ENCODE measurements at regions not wholly inside any gene's neighbourhood (a gene's known extent, or its start where the extent isn't known, plus 50 kb on each side); places are given as distances from the start of the nearest gene placed in this dataset.

DNA sequence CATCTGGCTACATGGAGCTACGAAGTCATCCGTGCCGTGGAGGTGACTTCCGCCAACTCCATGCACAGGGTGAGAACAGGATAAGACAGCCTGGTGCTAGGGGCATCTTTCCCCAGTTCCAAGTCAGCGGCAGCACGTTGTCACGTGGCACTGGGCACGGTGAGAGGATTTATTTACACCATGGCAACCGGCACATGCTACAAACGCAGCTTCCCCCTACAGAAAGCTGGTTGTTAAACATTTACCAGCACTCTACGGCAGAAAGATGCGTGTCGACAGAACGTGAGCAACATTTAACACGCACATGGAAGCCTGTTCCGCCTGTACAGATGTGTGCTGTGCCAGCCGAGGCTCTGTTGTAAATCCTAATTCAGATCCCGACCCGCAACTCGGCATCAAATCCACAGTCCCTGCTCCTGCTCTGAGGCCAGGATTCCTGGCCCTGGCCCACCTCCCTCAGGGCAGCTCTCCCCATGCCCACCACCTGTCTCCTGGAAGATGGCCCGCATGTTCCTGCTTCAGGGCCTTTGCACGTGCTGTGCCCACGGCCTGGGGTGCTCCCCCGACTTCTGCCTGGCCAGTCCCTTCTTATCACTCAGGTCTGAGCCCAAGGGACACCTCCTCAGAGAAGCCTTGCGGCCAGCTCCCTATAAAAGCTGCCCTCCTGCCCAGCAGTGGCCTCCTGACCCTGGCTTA is 114.1 kb downstream of the RFLNA start:
- Histone ChIP-seq H3K27me3 (ENCODE audit: control insufficient read depth in 2 of 2, insufficient read depth in 2 of 2, low read length in 2 of 2) (no peaks in the 10 kb centered on the region), H3K4me3 (ENCODE audit: low read length in 2 of 2) (no peak overlapping the region), H3K36me3 (ENCODE audit: control insufficient read depth in 2 of 2, insufficient read depth in 2 of 2, low read length in 2 of 2) (peaks cover 16 to 17% of the 10 kb centered on the region in 2 donors), H3K4me1 (ENCODE audit: control insufficient read depth in 2 of 2, insufficient read depth in 2 of 2, low read length in 2 of 2) (peaks cover 10 to 11% of the 10 kb centered on the region in 2 donors), H3K9me3 (ENCODE audit: control insufficient read depth in 2 of 2, low read length in 2 of 2) (no peaks in the 10 kb centered on the region), H3K9ac (ENCODE audit: low read depth in 1 of 2, low read length in 2 of 2) (no peak overlapping the region), H3K27ac (ENCODE audit: low read depth in 2 of 2, low read length in 2 of 2) (peak overlapping the region in 1 of 2 donors; percentile 28)

DNA sequence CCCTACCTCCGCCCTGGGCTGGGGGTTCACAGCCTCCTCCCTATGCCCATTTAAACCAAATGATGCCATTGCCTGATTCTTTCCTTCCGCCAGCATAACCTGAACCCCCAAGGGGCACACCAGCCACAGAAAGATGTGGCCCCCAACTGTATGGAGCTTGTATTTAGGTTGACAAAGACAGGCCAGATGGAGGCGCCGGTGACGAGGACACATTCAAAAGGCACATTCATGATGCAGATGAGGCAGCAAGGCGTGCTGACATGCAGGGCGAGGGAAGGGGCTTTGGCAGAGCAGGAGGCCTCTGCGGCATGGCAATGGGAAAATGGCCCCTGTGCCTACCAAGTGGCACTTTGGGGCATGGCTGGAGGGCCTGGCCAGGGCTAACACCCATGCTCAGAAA is 112.2 kb downstream of the RFLNA start:
- Histone ChIP-seq H3K4me1 (ENCODE audit: control insufficient read depth in 2 of 2, insufficient read depth in 2 of 2, low read length in 2 of 2) (peaks cover 10% of the 10 kb centered on the region in 2 donors), H3K4me3 (ENCODE audit: low read length in 2 of 2) (no peak overlapping the region), H3K9me3 (ENCODE audit: control insufficient read depth in 2 of 2, low read length in 2 of 2) (no peaks in the 10 kb centered on the region), H3K27ac (ENCODE audit: low read depth in 2 of 2, low read length in 2 of 2) (no peak overlapping the region), H3K36me3 (ENCODE audit: control insufficient read depth in 2 of 2, insufficient read depth in 2 of 2, low read length in 2 of 2) (peaks cover 10 to 16% of the 10 kb centered on the region in 2 donors), H3K9ac (ENCODE audit: low read depth in 1 of 2, low read length in 2 of 2) (no peak overlapping the region), H3K27me3 (ENCODE audit: control insufficient read depth in 2 of 2, insufficient read depth in 2 of 2, low read length in 2 of 2) (no peaks in the 10 kb centered on the region)

DNA sequence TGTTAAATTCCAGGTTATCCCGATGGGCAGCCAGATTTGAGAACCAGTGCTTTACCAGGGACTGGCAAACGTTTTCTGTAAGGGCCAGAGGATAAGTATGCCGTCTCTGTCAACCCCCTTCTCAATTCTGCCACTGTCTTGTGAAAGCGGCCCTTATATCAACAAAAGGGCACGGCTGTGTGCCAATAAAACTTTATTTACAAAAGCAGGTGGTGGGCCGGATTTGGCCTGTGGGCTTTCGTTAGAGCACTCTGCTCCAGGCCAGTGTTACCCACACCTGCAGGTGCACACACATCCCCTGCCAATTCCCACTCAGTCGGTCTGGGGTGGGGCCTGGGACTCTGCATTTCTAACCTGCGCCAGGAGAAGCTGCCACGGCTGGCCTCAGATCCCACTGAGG is 111.2 kb downstream of the RFLNA start:
- Histone ChIP-seq H3K4me3 (ENCODE audit: low read length in 2 of 2) (no peak overlapping the region), H3K4me1 (ENCODE audit: control insufficient read depth in 2 of 2, insufficient read depth in 2 of 2, low read length in 2 of 2) (peaks cover 10% of the 10 kb centered on the region in 2 donors), H3K27me3 (ENCODE audit: control insufficient read depth in 2 of 2, insufficient read depth in 2 of 2, low read length in 2 of 2) (no peaks in the 10 kb centered on the region), H3K27ac (ENCODE audit: low read depth in 2 of 2, low read length in 2 of 2) (no peak overlapping the region), H3K9me3 (ENCODE audit: control insufficient read depth in 2 of 2, low read length in 2 of 2) (no peaks in the 10 kb centered on the region), H3K36me3 (ENCODE audit: control insufficient read depth in 2 of 2, insufficient read depth in 2 of 2, low read length in 2 of 2) (peaks cover 10 to 16% of the 10 kb centered on the region in 2 donors), H3K9ac (ENCODE audit: low read depth in 1 of 2, low read length in 2 of 2) (no peak overlapping the region)

DNA sequence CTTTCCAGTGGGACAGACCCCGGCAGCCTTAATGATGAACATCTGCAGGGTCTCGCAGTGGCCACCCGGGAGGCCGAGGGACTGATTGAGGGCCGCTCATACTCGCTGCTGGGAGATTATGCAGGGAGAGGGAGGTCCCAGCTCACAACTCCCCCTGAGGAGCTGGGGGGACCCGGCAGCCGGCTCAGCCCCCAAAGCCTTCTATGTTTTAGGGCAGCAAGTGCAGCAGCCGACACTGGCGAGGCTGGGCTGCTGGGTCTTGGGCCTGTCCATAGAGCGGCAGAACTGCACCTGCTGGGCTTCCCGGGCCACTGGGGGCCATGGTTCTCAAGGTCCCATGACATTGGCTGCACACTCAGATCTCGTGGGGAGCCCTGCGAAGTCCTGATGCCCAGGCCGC is 110.7 kb downstream of the RFLNA start:
- peaks cover 11 to 19% of the 10 kb centered on the region in 2 donors for H3K36me3 ChIP-seq (ENCODE audit: control insufficient read depth in 2 of 2, insufficient read depth in 2 of 2, low read length in 2 of 2)
- H3K9me3 ChIP-seq (ENCODE audit: control insufficient read depth in 2 of 2, low read length in 2 of 2): no peaks in the 10 kb centered on the region
- no peak overlapping the region for H3K4me3 ChIP-seq (ENCODE audit: low read length in 2 of 2)
- no peak overlapping the region for H3K27ac ChIP-seq (ENCODE audit: low read depth in 2 of 2, low read length in 2 of 2)
- H3K4me1 ChIP-seq (ENCODE audit: control insufficient read depth in 2 of 2, insufficient read depth in 2 of 2, low read length in 2 of 2): peaks cover 9 to 10% of the 10 kb centered on the region in 2 donors
- no peaks in the 10 kb centered on the region for H3K27me3 ChIP-seq (ENCODE audit: control insufficient read depth in 2 of 2, insufficient read depth in 2 of 2, low read length in 2 of 2)
- H3K9ac ChIP-seq (ENCODE audit: low read depth in 1 of 2, low read length in 2 of 2): no peak overlapping the region

DNA sequence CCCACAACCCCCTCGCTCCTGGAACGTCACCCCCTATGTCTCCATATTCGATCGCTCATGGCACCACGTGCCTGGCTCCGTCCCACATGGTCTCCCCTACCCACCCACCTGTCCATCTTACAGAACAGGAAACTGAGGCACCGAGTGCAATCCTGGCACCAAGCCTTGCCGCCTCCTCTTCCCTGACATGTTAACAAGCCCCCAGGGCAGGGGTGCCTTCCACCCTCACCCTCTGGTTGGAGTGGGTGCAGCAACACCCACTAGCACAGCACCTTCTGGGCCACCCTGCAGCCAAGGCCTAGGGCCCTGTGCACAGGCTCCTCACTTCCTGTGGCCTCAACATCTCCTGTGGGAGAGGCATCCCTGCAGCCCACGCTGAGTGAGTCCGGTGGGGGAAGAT is 110.3 kb downstream of the RFLNA start:
- no peak overlapping the region for H3K4me3 ChIP-seq (ENCODE audit: low read length in 2 of 2)
- H3K9me3 ChIP-seq (ENCODE audit: control insufficient read depth in 2 of 2, low read length in 2 of 2): no peaks in the 10 kb centered on the region
- peaks cover 5 to 9% of the 10 kb centered on the region in 2 donors for H3K4me1 ChIP-seq (ENCODE audit: control insufficient read depth in 2 of 2, insufficient read depth in 2 of 2, low read length in 2 of 2)
- H3K27me3 ChIP-seq (ENCODE audit: control insufficient read depth in 2 of 2, insufficient read depth in 2 of 2, low read length in 2 of 2): no peaks in the 10 kb centered on the region
- H3K27ac ChIP-seq (ENCODE audit: low read depth in 2 of 2, low read length in 2 of 2): no peak overlapping the region
- H3K36me3 ChIP-seq (ENCODE audit: control insufficient read depth in 2 of 2, insufficient read depth in 2 of 2, low read length in 2 of 2): peaks cover 16 to 23% of the 10 kb centered on the region in 2 donors
- no peak overlapping the region for H3K9ac ChIP-seq (ENCODE audit: low read depth in 1 of 2, low read length in 2 of 2)

DNA sequence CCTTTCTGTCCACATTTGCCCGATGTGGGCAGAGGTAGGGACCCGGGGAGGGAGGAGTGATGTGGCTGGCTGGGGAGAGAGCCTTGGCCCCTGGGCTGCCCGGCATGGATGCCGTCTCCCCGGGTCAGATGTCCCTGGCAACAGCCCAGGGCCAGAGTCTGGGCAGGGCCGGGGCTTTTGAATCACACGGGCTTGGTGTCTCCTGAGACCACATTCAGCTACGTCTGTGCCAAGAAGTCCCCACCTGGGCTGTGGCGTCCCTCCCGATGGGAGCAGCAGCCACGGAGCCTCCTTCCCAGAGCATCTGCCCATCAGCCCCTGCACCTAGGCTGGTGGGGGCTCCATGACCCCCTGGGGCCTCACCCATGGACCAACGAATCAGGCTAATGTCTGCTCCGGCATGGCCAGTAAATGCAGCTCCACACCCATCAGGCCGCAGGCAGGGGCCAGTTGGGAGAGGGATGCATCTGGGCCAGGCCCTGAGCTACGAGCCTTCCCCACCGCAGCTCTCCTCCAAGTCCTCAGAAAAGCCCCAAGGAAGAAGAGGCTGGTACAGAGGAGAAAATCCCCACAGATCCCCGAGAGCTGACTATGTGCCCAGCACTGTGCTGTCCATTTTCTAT is 109.4 kb downstream of the RFLNA start:
- no peak overlapping the region for H3K27ac ChIP-seq (ENCODE audit: low read depth in 2 of 2, low read length in 2 of 2)
- no peaks in the 10 kb centered on the region for H3K27me3 ChIP-seq (ENCODE audit: control insufficient read depth in 2 of 2, insufficient read depth in 2 of 2, low read length in 2 of 2)
- H3K4me3 ChIP-seq (ENCODE audit: low read length in 2 of 2): no peak overlapping the region
- H3K4me1 ChIP-seq (ENCODE audit: control insufficient read depth in 2 of 2, insufficient read depth in 2 of 2, low read length in 2 of 2): peaks cover 4 to 6% of the 10 kb centered on the region in 2 donors
- peaks cover 18 to 25% of the 10 kb centered on the region in 2 donors for H3K36me3 ChIP-seq (ENCODE audit: control insufficient read depth in 2 of 2, insufficient read depth in 2 of 2, low read length in 2 of 2)
- H3K9ac ChIP-seq (ENCODE audit: low read depth in 1 of 2, low read length in 2 of 2): no peak overlapping the region
- no peaks in the 10 kb centered on the region for H3K9me3 ChIP-seq (ENCODE audit: control insufficient read depth in 2 of 2, low read length in 2 of 2)

DNA sequence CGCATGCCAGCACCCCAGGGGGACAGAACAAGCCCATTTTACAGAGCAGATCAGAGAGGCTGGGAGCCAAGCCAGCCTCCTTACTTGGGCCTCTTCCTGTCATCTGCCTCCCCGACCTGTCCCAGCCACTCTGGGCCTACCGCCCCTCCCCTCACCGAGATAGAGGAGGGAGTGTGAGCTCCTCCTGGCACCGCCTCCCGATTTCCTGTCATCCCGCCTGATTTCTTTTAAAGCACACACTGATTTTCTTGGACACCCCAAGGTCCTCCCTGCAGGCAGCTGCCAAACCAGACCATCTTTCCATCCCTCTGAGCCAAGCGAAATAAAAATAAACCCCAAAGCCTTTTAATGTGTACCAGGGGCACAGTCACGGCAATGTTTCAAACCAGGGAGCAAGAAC is 108.4 kb downstream of the RFLNA start:
- no peaks in the 10 kb centered on the region for H3K27me3 ChIP-seq (ENCODE audit: control insufficient read depth in 2 of 2, insufficient read depth in 2 of 2, low read length in 2 of 2)
- H3K4me3 ChIP-seq (ENCODE audit: low read length in 2 of 2): no peak overlapping the region
- no peaks in the 10 kb centered on the region for H3K9me3 ChIP-seq (ENCODE audit: control insufficient read depth in 2 of 2, low read length in 2 of 2)
- H3K36me3 ChIP-seq (ENCODE audit: control insufficient read depth in 2 of 2, insufficient read depth in 2 of 2, low read length in 2 of 2): peaks cover 20 to 24% of the 10 kb centered on the region in 2 donors
- H3K27ac ChIP-seq (ENCODE audit: low read depth in 2 of 2, low read length in 2 of 2): peak overlapping the region in 1 of 2 donors; percentile 16
- H3K4me1 ChIP-seq (ENCODE audit: control insufficient read depth in 2 of 2, insufficient read depth in 2 of 2, low read length in 2 of 2): peaks cover 0 to 4% of the 10 kb centered on the region in 2 donors
- no peak overlapping the region for H3K9ac ChIP-seq (ENCODE audit: low read depth in 1 of 2, low read length in 2 of 2)

DNA sequence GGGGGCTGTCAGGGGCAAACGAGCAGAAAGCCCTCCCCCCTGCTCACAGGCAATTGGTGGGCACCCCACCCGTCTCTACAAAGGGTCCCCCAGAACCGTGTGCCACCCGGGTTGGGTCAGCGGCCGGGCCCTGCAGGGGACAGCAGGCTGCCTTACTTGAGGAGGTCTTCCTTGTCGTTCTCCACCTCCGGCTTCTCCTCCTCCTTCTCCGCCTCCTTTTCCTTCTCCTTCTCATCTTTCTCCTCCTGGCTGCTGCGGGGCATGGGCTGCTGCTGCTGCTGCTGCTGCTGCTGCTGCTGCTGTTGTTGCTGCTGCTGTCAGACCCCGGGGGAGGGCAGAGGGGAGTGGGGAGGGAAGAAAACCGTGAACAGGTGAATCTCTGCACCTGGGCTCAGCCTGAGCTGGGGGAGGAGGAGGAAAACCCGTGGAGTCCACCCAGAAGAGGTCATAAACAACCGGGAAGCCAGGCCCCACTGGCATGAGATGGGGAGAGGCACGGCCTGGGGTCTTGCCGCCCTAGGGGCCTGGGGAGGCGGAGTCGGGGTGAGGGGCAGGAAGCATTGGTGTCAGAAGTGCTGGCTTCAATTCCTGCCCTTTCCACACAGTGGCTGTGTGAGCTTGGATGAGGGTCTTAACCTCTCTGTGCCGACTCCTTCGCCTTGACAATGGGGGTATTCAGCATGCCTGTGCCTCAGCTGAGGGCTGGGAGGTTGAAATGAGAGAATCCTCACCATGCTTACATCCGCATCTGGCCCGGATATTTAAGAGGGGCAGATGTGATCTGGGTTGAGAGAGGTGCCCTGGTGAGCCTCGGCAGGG is 107.6 kb downstream of the RFLNA start:
- no peaks in the 10 kb centered on the region for H3K9me3 ChIP-seq (ENCODE audit: control insufficient read depth in 2 of 2, low read length in 2 of 2)
- no peak overlapping the region for H3K9ac ChIP-seq (ENCODE audit: low read depth in 1 of 2, low read length in 2 of 2)
- peaks cover 25 to 26% of the 10 kb centered on the region in 2 donors for H3K36me3 ChIP-seq (ENCODE audit: control insufficient read depth in 2 of 2, insufficient read depth in 2 of 2, low read length in 2 of 2)
- no peak overlapping the region for H3K4me3 ChIP-seq (ENCODE audit: low read length in 2 of 2)
- H3K27ac ChIP-seq (ENCODE audit: low read depth in 2 of 2, low read length in 2 of 2): peak overlapping the region in 1 of 2 donors; percentile 16
- H3K27me3 ChIP-seq (ENCODE audit: control insufficient read depth in 2 of 2, insufficient read depth in 2 of 2, low read length in 2 of 2): no peaks in the 10 kb centered on the region
- peaks cover 4 to 11% of the 10 kb centered on the region in 2 donors for H3K4me1 ChIP-seq (ENCODE audit: control insufficient read depth in 2 of 2, insufficient read depth in 2 of 2, low read length in 2 of 2)

DNA sequence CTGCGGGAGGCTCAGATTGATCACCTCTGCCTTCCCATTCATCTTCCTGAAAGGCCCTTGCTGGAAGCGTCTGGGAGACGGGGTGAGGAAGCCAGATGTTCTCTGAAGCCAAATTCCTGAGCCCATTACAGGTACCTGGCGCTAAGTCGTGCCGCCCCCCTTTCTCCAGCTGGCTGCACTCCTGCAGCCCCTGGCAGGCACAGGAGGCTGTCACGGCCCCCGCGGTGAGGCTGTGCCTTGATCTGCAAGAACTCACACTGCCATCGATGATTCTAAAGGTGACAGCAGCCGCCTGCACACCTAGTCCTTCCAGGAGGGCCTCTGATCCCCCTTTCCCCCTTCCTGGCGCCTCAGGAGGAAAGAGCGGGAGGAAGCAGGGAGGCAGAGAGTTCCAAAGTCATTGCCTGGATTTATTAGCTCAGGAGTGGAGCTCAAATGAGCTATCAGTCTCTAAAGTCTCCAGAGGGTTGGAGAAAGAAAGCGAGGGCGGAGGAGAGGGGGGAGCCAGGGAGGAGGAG is 106.9 kb downstream of the RFLNA start:
- Histone ChIP-seq H3K4me1 (ENCODE audit: control insufficient read depth in 2 of 2, insufficient read depth in 2 of 2, low read length in 2 of 2) (peaks cover 10 to 18% of the 10 kb centered on the region in 2 donors), H3K4me3 (ENCODE audit: low read length in 2 of 2) (no peak overlapping the region), H3K36me3 (ENCODE audit: control insufficient read depth in 2 of 2, insufficient read depth in 2 of 2, low read length in 2 of 2) (peaks cover 19 to 21% of the 10 kb centered on the region in 2 donors), H3K9ac (ENCODE audit: low read depth in 1 of 2, low read length in 2 of 2) (no peak overlapping the region), H3K27me3 (ENCODE audit: control insufficient read depth in 2 of 2, insufficient read depth in 2 of 2, low read length in 2 of 2) (no peaks in the 10 kb centered on the region), H3K27ac (ENCODE audit: low read depth in 2 of 2, low read length in 2 of 2) (no peak overlapping the region), H3K9me3 (ENCODE audit: control insufficient read depth in 2 of 2, low read length in 2 of 2) (no peaks in the 10 kb centered on the region)

DNA sequence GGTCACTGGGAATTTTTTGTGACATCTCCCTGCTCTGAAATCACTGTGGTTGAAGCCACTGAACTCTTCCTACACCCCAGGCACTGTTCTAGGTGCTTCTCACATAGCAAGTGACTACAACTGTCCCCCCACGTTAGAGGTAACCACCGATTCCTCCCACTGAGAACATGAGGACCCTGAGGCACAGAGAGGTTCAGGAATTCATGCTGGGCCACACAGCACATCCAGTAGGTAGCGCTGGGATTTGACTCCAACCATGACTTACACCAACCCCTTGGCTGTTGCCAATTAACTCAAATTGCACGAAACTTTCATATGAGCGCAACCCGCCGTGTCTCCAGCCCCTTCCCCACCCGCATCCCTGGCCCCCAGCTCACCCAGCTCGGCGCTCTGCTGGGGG is 105.2 kb downstream of the RFLNA start:
- Histone ChIP-seq H3K36me3 (ENCODE audit: control insufficient read depth in 2 of 2, insufficient read depth in 2 of 2, low read length in 2 of 2) (peaks cover 19 to 25% of the 10 kb centered on the region in 2 donors), H3K9me3 (ENCODE audit: control insufficient read depth in 2 of 2, low read length in 2 of 2) (no peaks in the 10 kb centered on the region), H3K27ac (ENCODE audit: low read depth in 2 of 2, low read length in 2 of 2) (no peak overlapping the region), H3K27me3 (ENCODE audit: control insufficient read depth in 2 of 2, insufficient read depth in 2 of 2, low read length in 2 of 2) (no peaks in the 10 kb centered on the region), H3K4me1 (ENCODE audit: control insufficient read depth in 2 of 2, insufficient read depth in 2 of 2, low read length in 2 of 2) (peaks cover 10 to 24% of the 10 kb centered on the region in 2 donors), H3K4me3 (ENCODE audit: low read length in 2 of 2) (no peak overlapping the region), H3K9ac (ENCODE audit: low read depth in 1 of 2, low read length in 2 of 2) (no peak overlapping the region)
